Mesothelial cell of epicardium (in vitro differentiated cells): ENCODE measurements at regions not wholly inside any gene's neighbourhood (a gene's known extent, or its start where the extent isn't known, plus 50 kb on each side); places are given as distances from the start of the nearest gene placed in this dataset.

ENCODE experiments used
- DNase-seq, 2 experiments: peaks; one replicate each; pipeline ENCODE4 v3.0.0; 2021; ENCODE audit warnings: low spot score in 2 of 2; ENCODE audit not compliant: unreplicated experiment in 2 of 2
- H3K27ac Mint-ChIP-seq: 2 replicates; pipeline ENCODE4 v1.8.0; 2021; ENCODE audit warnings: mixed read lengths
- H3K27me3 Mint-ChIP-seq: 2 replicates; pipeline ENCODE4 v1.8.0; 2021; ENCODE audit warnings: low read depth, mixed read lengths
- H3K36me3 Mint-ChIP-seq: 2 replicates; pipeline ENCODE4 v1.8.0; 2021; ENCODE audit warnings: mixed read lengths
- H3K4me1 Mint-ChIP-seq: 2 replicates; pipeline ENCODE4 v1.8.0; 2021; ENCODE audit warnings: mixed read lengths
- H3K4me3 Mint-ChIP-seq: 2 replicates; pipeline ENCODE4 v1.8.0; 2021; ENCODE audit warnings: mild to moderate bottlenecking, moderate library complexity, mixed read lengths
- H3K9me3 Mint-ChIP-seq: 2 replicates; pipeline ENCODE4 v1.8.0; 2021; ENCODE audit warnings: mixed read lengths
- TF ChIP-seq, protein P1 (sequence below): fragments of 200-600 bp; sonication (generic); IDR thresholded peaks from one replicate; pipeline ENCODE4 v1.5.0; 2021; ENCODE audit warnings: antibody characterized with exemption; ENCODE audit not compliant: unreplicated experiment

DNA sequence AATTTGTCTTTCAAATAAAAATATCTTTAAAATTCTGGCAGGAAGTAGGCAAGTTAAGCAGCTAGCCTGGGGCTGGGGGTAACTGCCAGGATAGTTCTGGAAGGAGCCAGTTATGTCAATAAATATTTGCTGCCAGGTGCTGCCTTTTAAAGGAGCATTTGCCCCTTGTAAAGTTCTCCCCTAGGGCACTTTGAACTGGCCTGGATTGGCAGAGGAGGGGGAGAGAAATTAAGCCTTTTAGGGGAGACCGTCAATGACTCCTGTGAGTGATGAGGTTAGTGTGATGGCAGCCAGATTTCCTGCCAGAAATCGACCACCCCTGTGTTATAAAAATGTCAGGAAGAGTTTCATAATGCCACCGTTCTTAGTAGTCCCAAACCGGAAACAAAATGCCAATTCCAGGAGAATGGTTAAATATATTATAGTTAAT lies 89.8 kb upstream of the ELL2 start:
- peaks cover 5% of the 10 kb centered on the region for H3K9me3 Mint-ChIP-seq
- no peak for DNase-seq
- no peak overlapping the region for H3K4me3 Mint-ChIP-seq
- no peaks in the 10 kb centered on the region for H3K36me3 Mint-ChIP-seq
- TF ChIP-seq, protein P1, sequence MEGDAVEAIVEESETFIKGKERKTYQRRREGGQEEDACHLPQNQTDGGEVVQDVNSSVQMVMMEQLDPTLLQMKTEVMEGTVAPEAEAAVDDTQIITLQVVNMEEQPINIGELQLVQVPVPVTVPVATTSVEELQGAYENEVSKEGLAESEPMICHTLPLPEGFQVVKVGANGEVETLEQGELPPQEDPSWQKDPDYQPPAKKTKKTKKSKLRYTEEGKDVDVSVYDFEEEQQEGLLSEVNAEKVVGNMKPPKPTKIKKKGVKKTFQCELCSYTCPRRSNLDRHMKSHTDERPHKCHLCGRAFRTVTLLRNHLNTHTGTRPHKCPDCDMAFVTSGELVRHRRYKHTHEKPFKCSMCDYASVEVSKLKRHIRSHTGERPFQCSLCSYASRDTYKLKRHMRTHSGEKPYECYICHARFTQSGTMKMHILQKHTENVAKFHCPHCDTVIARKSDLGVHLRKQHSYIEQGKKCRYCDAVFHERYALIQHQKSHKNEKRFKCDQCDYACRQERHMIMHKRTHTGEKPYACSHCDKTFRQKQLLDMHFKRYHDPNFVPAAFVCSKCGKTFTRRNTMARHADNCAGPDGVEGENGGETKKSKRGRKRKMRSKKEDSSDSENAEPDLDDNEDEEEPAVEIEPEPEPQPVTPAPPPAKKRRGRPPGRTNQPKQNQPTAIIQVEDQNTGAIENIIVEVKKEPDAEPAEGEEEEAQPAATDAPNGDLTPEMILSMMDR: no peak
- peaks cover 13% of the 10 kb centered on the region for H3K4me1 Mint-ChIP-seq
- H3K27ac Mint-ChIP-seq: no peak overlapping the region
- no peaks in the 10 kb centered on the region for H3K27me3 Mint-ChIP-seq

DNA sequence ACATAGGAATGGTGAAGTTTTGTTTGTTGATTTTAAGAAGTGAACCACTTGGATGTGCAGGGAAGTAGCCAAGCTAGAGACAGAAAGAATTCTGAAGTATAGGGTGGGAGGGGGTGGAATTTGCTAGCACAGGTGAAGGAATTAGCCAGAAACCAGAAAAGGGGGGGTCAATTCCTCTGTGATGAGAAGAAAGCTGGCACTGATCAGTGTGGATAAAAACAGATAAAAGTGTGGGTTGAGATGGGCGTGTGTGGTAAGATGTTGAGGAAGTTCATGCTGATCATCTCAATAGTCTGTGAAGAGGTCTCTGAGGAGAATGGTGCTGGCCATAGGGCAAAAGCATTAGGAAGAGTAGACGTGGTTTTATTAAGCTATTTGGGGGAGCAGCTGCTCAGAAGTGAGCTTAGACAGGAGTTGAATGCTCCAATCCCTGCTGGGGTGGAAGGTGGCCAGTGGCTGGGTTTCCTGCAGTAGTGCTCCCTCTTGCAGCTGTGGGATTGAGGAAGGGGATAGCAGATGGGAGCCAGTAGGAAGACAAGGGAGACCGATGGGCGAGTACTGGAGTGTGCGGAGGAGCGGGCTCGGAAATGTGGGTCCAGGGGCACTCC lies 88.7 kb upstream of the ELL2 start:
- Mint-ChIP-seq H3K36me3 (no peaks in the 10 kb centered on the region), H3K27me3 (no peaks in the 10 kb centered on the region), H3K4me1 (peaks cover 7% of the 10 kb centered on the region), H3K27ac (no peak overlapping the region), H3K9me3 (peaks cover 9% of the 10 kb centered on the region), H3K4me3 (no peak overlapping the region)
- no peak for DNase-seq
- TF ChIP-seq, protein P1: no peak

GRCh38 chr5:96049398-96050272 lies 88.0 kb upstream of the ELL2 start:
- Mint-ChIP-seq H3K4me3 (no peak overlapping the region), H3K27ac (no peak overlapping the region), H3K36me3 (no peaks in the 10 kb centered on the region), H3K9me3 (peaks cover 9% of the 10 kb centered on the region), H3K4me1 (peaks cover 7% of the 10 kb centered on the region), H3K27me3 (no peaks in the 10 kb centered on the region)
- DNase-seq: no peak
- TF ChIP-seq, protein P1: no peak

GRCh38 chr5:96048763-96049162 lies 87.1 kb upstream of the ELL2 start:
- Mint-ChIP-seq H3K27me3 (no peaks in the 10 kb centered on the region), H3K9me3 (peaks cover 9% of the 10 kb centered on the region), H3K4me1 (peaks cover 7% of the 10 kb centered on the region), H3K4me3 (no peak overlapping the region), H3K36me3 (no peaks in the 10 kb centered on the region), H3K27ac (no peak overlapping the region)
- DNase-seq: no peak
- TF ChIP-seq, protein P1: no peak

DNA sequence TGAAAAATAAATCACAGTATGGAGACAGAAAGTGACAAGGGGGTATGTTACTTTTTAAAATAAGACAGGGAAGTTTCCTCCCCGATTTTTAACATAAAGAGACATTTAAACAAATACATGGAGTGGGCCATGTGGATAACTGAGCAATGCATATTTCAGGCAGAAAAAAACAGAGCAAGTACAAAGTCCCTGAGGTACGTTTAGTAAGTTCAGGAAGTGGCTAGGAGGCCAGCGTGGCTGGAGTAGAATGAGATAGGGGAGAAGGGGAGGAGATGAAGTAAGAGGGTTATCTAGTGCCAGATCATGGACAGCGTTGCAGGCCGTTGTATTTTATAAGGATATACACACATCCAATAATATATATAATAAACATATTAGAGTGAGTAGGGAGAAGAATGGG lies 84.2 kb upstream of the ELL2 start:
- no peaks in the 10 kb centered on the region for H3K36me3 Mint-ChIP-seq
- H3K4me3 Mint-ChIP-seq: no peak overlapping the region
- peaks cover 7% of the 10 kb centered on the region for H3K9me3 Mint-ChIP-seq
- TF ChIP-seq, protein P1: no peak
- no peaks in the 10 kb centered on the region for H3K27me3 Mint-ChIP-seq
- DNase-seq: no peak
- H3K27ac Mint-ChIP-seq: no peak overlapping the region
- no peaks in the 10 kb centered on the region for H3K4me1 Mint-ChIP-seq
